NOMO-1 (cell line): ENCODE measurements at regions not wholly inside any gene's neighbourhood (a gene's known extent, or its start where the extent isn't known, plus 50 kb on each side); places are given as distances from the start of the nearest gene placed in this dataset.
"Not testable (repeated sequence)": the region's sequence is repeated elsewhere in the genome, so short reads cannot be mapped to it uniquely, and the experiment has no call there.

ENCODE experiments used
- DNase-seq, 2 experiments: peaks; one replicate each; lab custom pipeline; 2025; ENCODE audit not compliant: unreplicated experiment in 2 of 2; lab: John Stamatoyannopoulos, UW

GRCh38 chr13:80841414-80841813, 500.5 kb upstream of the SPRY2 start:
- no peak for DNase-seq

GRCh38 chr13:80840316-80840976, 499.5 kb upstream of the SPRY2 start:
- no peak for DNase-seq

- no peak for DNase-seq
Observed at GRCh38 chr13:80835902-80836301, 495.0 kb upstream of the SPRY2 start.

DNA sequence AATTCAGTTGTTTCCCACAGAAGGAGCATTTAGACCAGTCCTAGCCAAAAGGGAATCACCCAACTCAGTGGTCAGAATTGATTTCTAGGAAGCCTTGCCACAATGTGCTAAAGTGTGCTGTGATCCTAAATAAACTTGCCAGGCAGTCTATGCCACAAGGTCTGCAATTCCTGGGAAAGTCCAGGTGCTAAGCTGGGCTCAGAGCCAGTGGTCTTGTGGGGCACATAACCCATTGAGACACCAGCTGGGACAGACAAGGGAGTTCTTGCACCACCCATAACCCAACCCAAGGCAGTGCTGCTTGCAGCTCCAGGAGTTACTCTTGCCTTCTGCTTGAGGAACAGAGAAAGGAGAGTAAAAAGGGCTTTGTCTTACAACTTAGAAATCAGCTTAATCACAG, 489.5 kb upstream of the SPRY2 start:
- no peak for DNase-seq

GRCh38 chr13:80828759-80829158, 487.8 kb upstream of the SPRY2 start:
- no peak for DNase-seq

DNA sequence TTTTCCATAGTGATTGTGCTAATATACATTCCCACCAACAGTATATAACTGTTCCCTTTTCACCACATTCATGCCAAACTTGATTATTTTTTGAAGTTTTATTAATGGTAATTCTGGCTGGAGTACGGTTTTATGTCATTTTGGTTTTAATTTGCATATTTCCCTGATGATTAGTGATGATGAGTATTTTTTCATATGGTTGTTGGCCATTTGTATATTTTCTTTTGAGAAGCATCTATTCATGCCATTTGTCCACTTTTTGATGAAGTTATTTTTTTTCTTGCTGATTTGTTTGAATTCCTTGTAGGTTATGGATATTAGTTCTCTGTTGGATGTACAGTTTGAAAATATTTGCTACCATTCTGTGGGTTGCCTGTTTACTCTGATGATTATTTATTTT, 484.4 kb upstream of the SPRY2 start:
- no peak for DNase-seq

DNA sequence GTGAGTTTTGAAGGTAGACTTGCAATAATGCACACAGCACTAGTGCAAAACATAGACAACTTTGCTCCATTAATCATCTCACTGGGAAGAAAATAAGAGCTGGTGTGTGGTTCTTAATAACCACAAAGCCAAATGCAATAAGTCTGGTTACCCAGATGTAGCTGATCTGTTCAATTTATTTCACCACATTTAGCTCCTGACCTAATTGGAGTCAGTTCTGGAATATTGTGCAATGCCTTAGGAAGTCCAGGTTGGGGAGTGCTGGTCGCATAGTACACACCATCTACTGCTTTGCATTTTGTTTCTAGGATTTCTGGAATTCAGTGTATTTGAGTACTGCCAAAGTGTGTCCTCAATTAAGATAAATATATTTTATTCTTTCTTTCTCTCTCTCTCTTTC, 483.3 kb upstream of the SPRY2 start:
- DNase-seq, result no peak

GRCh38 chr13:80823472-80823871, 482.5 kb upstream of the SPRY2 start:
- DNase-seq, result no peak

- DNase-seq, result no peak
Observed at GRCh38 chr13:80821466-80821865, 480.5 kb upstream of the SPRY2 start.

DNA sequence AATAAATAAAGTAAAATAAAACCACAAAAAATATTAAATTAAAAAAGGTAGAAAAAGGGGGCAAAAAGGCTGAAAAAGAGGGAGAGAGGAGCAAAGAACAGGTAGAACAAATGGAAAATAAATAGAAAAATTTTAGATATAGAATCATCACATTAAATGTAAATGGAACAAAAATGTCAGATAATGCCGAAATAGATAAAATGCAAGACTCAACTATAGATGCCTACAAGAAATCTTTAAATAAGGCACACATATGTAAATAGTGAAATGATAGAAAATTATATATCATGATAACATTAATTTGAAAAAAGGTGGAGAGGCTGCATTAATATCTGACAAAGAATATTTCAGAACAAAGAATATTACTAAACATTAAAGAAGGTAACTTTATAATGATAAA, 477.1 kb upstream of the SPRY2 start:
- no peak for DNase-seq

DNA sequence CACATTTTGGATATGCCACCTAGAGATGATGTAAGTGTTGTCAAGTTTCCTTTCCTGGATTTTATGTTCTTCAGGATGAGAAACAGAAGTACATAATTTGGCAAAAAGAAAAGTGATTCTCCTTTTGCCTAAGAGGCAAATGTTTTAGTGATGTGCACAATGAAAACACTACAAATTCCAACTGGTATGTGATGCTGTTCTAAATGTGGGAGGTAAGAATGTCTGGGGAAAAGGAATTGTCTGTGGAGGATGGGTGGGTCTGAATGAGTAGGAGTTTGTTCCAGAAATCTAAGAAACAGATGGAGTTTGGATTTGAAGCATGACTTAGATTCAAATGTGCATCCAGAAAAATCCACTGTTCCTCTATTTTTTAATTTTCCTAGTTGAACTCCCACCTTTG, 473.6 kb upstream of the SPRY2 start:
- no peak for DNase-seq

- DNase-seq, result not testable (repeated sequence)
Observed at GRCh38 chr13:80810294-80810693, 469.4 kb upstream of the SPRY2 start.

DNA sequence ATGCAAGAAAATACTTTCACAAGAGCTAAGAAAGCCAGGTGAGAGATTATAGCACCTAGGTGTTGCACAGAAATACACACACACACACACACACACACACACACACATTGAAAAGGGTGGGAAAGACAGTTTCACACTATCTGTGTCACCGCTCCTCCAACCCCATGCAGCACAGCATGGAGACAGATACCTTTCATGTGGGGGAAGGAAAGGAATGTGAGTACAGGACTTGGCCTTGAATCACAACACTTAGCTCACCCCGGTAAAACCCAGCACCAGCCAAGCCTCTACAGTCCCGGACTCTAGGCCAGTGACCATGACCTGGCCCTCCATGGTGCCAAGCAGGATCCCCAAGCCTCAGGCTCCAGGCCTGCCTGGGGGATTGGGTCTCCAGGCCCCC, 462.0 kb upstream of the SPRY2 start:
- no peak for DNase-seq

DNA sequence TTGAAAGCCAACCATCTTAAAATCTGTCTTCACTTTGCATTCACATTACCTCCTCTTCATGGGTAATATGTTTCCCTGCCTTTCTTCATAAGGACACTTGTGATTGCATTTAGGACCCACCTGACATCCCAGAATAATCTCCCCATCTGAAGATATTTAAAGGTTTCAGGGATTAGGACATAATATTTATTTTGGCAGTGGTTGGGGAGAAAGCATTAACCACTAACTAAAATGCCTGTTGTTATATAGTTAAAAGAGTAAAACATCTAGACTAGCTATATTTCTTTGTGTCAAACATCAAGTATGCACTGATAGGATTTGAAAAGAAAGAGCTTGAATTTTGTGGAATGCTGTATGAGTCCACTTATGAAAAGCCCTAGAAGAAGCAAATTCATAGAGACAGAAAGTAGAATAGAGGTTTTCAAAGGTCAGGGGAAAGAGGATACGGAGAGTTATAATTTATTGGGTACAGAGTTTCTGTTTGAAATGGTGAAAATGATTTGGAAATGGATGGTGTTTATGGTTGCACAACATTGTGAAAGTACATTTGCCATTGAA, 457.7 kb upstream of the SPRY2 start:
- DNase-seq, result no peak

- DNase-seq, result no peak
Observed at GRCh38 chr13:80787604-80788003, 446.7 kb upstream of the SPRY2 start.

DNA sequence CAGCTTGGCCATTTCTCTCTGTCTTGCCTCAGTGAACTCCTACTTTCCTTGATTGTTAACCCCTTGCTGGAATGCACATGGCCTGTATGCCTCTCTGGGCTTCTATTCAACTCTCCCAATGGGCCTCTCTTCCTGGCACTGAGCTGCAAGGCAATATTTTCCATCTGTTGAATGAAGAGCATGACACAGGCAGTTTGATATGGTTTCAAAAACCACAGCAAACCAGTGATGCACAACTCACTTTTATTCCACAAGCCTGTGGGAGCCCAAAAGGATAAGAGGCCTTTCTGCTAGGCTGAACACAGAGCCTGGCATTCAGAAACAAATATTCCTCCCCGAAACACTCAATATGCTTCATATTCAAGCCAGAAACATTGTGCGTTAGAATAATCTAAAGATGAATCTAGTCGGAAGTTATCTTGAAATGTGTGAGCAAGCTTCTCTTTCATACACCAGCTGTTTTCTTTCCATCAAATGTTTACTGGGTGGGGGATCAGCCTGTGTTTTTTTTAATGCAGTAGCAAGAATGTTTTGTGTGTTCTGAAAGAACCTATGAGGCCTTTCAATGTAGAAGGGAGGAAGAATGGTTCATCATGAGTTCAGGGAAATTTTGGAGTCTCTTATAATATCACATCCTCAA, 443.1 kb upstream of the SPRY2 start:
- DNase-seq, result no peak

GRCh38 chr13:80782441-80782840, 441.5 kb upstream of the SPRY2 start:
- no peak for DNase-seq

DNA sequence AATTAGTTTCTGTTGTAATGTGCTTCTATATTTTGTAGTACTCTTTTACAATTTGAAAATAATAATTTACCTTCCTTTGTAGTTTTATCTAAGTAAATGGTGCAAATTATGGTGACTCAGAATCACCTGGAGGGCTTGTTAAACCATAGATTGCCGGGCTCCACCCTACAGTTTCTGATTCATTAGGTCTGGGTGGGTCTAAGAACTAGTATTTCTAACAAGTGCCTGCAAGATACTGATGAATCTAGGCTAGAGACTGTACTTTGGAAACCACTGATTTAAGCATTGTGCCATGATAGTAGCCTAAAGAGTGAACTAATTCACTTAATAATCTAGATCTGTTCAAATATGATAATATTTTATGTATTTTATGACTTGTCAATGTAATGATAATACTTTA, 437.4 kb upstream of the SPRY2 start:
- DNase-seq, result no peak

DNA sequence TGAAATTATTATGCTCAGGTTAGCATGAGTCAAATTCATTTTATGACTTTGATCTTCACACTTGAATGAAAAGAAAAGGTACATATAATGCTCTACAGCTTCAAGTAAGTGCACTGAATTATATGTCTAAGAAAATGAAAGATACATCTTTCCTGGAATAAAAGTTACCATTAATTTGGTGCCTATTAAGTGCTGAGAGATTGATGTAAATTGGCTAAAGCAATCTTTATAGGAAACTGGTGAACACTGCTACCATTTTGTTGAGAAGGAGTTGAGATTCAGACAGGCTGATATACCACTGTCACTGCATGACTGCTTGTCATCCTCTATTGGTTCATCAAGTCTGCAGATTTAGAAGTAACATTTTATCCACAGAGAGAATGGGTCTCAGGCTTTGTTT, 416.8 kb upstream of the SPRY2 start:
- no peak for DNase-seq

DNA sequence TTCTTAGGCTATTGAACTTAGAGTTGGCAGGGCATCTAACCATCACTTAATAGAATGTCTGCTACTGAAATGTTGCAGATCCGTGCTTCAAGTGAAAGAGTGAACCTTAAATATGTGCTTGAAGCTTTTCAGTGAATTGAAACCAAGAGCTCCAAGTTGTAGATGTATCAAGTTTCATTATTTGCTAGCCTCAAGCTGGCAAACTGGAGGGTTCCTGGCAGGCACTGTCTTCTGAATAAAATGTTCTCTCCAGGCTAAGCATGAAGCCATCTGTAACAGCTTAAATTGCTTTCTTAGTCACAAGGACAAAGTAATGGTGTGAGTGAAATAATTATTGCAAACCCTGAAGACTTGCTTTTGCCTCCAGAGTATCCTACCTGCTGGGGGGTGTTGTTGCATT, 415.0 kb upstream of the SPRY2 start:
- no peak for DNase-seq

GRCh38 chr13:80754441-80754840, 413.5 kb upstream of the SPRY2 start:
- no peak for DNase-seq

DNA sequence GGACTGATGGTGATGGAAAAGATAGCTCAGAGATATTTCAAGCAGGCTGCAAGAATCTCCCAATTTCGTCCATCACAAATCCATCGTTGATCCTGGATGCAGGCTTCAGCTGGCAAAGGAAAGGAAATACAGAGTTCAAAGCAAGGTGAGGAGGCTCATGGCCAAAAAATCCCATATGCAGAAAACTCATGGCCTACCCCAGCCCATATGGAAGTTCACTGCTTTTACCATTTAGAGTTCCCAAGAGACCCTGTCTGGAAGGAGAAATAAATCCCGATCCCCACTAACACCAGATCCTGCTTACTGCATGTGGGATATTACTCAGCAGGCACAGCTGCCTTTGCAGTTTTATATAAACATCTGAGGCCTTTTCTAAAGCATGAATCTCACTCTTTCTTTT, 412.9 kb upstream of the SPRY2 start:
- DNase-seq, result no peak

- DNase-seq, result no peak
Observed at GRCh38 chr13:80751854-80752253, 410.9 kb upstream of the SPRY2 start.
